ENCODE measurements at regions not wholly inside any gene's neighbourhood (a gene's known extent, or its start where the extent isn't known, plus 50 kb on each side); places are given as distances from the start of the nearest gene placed in this dataset.

DNA sequence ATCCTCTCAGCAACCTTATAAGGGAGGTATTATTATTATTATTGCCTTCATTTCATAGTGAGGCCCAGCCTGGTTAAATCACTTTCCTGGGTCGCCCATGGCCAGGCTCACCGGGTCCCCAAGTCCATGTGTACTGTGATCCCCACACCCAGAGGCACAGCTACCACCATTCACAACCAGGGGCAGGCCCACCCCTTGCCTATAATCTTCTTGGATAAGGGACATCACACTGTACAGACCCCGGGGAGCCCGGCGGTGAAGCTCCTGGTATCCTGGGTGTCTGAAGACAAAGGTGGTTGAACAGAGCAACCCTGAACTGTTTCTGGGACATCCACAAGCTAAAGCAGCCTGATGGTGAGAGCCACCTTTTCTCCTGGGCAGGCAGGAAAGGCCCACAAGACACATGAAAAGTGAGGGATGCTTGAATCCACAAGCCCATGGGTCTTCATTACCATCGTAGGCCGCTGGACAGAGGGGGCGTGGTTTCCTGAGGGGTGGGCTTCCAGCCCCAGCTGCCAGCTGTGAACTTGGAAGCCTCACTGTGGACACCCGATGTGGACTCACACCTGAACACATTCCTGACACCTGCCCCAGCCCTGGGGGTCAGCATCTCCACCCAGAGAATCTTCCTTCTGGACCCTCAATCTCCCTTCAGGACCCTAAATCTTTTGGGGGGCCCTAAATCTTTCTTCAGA is 185.5 kb upstream of the PMEPA1 start:
- no peaks in the 10 kb centered on the region for H3K36me3 ChIP-seq (ENCODE audit: control insufficient read depth in 2 of 2, extremely low read depth in 1 of 2, insufficient read depth in 2 of 2, low read length in 2 of 2)
- DNase-seq (ENCODE audit: low read depth, low spot score) (no peak), FAIRE-seq (no peak)
- H3K27ac ChIP-seq (ENCODE audit: control insufficient read depth, insufficient read depth, low read length): no peak overlapping the region
- H3K9ac ChIP-seq (ENCODE audit: control insufficient read depth, extremely low read depth, insufficient read depth, low read length): no peak overlapping the region
- no peaks in the 10 kb centered on the region for H3K9me1 ChIP-seq (ENCODE audit: control insufficient read depth, extremely low read depth, insufficient read depth, low read length)
- no peak overlapping the region for H3K4me2 ChIP-seq (ENCODE audit: control insufficient read depth, extremely low read depth, insufficient read depth, low read depth, low read length)
- no peak for TF ChIP-seq EZH2 (IDR thresholded peaks at IDR 0.05; ENCODE audit: low read length)
- TF ChIP-seq, protein P1, sequence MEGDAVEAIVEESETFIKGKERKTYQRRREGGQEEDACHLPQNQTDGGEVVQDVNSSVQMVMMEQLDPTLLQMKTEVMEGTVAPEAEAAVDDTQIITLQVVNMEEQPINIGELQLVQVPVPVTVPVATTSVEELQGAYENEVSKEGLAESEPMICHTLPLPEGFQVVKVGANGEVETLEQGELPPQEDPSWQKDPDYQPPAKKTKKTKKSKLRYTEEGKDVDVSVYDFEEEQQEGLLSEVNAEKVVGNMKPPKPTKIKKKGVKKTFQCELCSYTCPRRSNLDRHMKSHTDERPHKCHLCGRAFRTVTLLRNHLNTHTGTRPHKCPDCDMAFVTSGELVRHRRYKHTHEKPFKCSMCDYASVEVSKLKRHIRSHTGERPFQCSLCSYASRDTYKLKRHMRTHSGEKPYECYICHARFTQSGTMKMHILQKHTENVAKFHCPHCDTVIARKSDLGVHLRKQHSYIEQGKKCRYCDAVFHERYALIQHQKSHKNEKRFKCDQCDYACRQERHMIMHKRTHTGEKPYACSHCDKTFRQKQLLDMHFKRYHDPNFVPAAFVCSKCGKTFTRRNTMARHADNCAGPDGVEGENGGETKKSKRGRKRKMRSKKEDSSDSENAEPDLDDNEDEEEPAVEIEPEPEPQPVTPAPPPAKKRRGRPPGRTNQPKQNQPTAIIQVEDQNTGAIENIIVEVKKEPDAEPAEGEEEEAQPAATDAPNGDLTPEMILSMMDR (optimal IDR thresholded peaks at IDR 0.05 in 1 of 3, IDR thresholded peaks at IDR 0.05 in 1 of 3, conservative IDR thresholded peaks at IDR 0.05 in 1 of 3; ENCODE audit: extremely low read depth in 1 of 3, insufficient read depth in 2 of 3, low read length in 3 of 3): no peak
- H3K9me3 ChIP-seq (ENCODE audit: control insufficient read depth, low read depth, low read length): no peaks in the 10 kb centered on the region
- dilution Hi-C loops (cut with MboI; ENCODE audit: extremely low pct_ligation_motif_present, low sequenced_read_pairs): no loop called here
- H4K20me1 ChIP-seq (ENCODE audit: control insufficient read depth, extremely low read depth, insufficient read depth, low read length): peaks cover 2% of the 10 kb centered on the region
- peaks cover 85% of the 10 kb centered on the region for H3K27me3 ChIP-seq (ENCODE audit: control insufficient read depth, extremely low read depth, insufficient read depth, low read length)
- H2AFZ ChIP-seq (ENCODE audit: control insufficient read depth, low read length): no peak overlapping the region
- no peak overlapping the region for H3K4me3 ChIP-seq (ENCODE audit: control insufficient read depth in 2 of 3, extremely low read depth in 1 of 3, insufficient read depth in 2 of 3, low read depth in 1 of 3, low read length in 3 of 3)
- H3K79me2 ChIP-seq (ENCODE audit: control insufficient read depth, insufficient read depth, low read length): no peaks in the 10 kb centered on the region
- H3K4me1 ChIP-seq (ENCODE audit: control insufficient read depth, extremely low read depth, insufficient read depth, low read length): no peaks in the 10 kb centered on the region

DNA sequence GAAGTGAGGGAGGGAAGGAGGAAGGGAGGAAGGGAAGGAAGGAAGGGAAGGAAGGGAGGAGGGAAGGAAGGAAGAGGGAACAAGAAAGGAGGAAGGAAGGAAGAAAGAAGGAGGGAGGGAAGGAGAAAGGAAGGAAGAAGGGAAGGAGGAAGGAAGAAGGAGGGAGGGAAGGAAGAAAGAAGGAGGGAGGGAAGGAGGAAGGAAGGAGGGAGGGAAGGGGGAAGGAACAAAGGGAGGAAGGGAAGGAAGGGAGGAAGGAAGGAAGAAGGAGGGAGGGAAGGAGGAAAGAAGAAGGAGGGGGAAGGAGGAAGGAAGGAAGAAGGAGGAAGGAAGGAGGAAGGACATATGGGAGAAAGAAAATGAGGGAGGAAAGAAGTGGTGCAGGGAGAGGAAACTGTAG is 184.7 kb upstream of the PMEPA1 start:
- Histone ChIP-seq H3K9me1 (ENCODE audit: control insufficient read depth, extremely low read depth, insufficient read depth, low read length) (no peaks in the 10 kb centered on the region), H3K4me3 (ENCODE audit: control insufficient read depth in 2 of 3, extremely low read depth in 1 of 3, insufficient read depth in 2 of 3, low read depth in 1 of 3, low read length in 3 of 3) (no peak overlapping the region), H3K27ac (ENCODE audit: control insufficient read depth, insufficient read depth, low read length) (no peak overlapping the region), H3K9ac (ENCODE audit: control insufficient read depth, extremely low read depth, insufficient read depth, low read length) (no peak overlapping the region), H3K79me2 (ENCODE audit: control insufficient read depth, insufficient read depth, low read length) (no peaks in the 10 kb centered on the region), H2AFZ (ENCODE audit: control insufficient read depth, low read length) (no peak overlapping the region), H3K36me3 (ENCODE audit: control insufficient read depth in 2 of 2, extremely low read depth in 1 of 2, insufficient read depth in 2 of 2, low read length in 2 of 2) (no peaks in the 10 kb centered on the region), H3K4me1 (ENCODE audit: control insufficient read depth, extremely low read depth, insufficient read depth, low read length) (no peaks in the 10 kb centered on the region), H4K20me1 (ENCODE audit: control insufficient read depth, extremely low read depth, insufficient read depth, low read length) (peaks cover under 1% of the 10 kb centered on the region), H3K9me3 (ENCODE audit: control insufficient read depth, low read depth, low read length) (no peaks in the 10 kb centered on the region), H3K4me2 (ENCODE audit: control insufficient read depth, extremely low read depth, insufficient read depth, low read depth, low read length) (no peak overlapping the region), H3K27me3 (ENCODE audit: control insufficient read depth, extremely low read depth, insufficient read depth, low read length) (peaks cover 84% of the 10 kb centered on the region)
- TF ChIP-seq, protein P1 (optimal IDR thresholded peaks at IDR 0.05 in 1 of 3, IDR thresholded peaks at IDR 0.05 in 1 of 3, conservative IDR thresholded peaks at IDR 0.05 in 1 of 3; ENCODE audit: extremely low read depth in 1 of 3, insufficient read depth in 2 of 3, low read length in 3 of 3): no peak
- no peak for TF ChIP-seq EZH2 (IDR thresholded peaks at IDR 0.05; ENCODE audit: low read length)
- FAIRE-seq (no peak), DNase-seq (ENCODE audit: low read depth, low spot score) (no peak)
- dilution Hi-C loops (cut with MboI; ENCODE audit: extremely low pct_ligation_motif_present, low sequenced_read_pairs): no loop called here
